GM23338 (cell line): ENCODE measurements at regions not wholly inside any gene's neighbourhood (a gene's known extent, or its start where the extent isn't known, plus 50 kb on each side); places are given as distances from the start of the nearest gene placed in this dataset.

ENCODE experiments used
- ATAC-seq: fragments of 200-7000 bp; cut with Tn5 transposase; 3 replicates; pipeline ENCODE4 v1.9.1; 2020
- DNase-seq: peaks from one replicate; pipeline ENCODE4 v3.0.0-alpha.2; 2015; ENCODE audit warnings: low spot score
- H2AFZ ChIP-seq: fragments of 200-600 bp; sonication (generic); 2 replicates; pipeline ENCODE4 v1.8.0; 2016; ENCODE audit warnings: antibody characterized with exemption, mild to moderate bottlenecking, moderate library complexity
- H3F3A ChIP-seq: fragments of 200-600 bp; sonication (generic); replicated peaks from 2 replicates; pipeline ENCODE4 v1.8.0; 2017; ENCODE audit warnings: antibody characterized with exemption, mixed run types, low read depth
- H3K27ac ChIP-seq: fragments of 200-600 bp; sonication (generic); 2 replicates; pipeline ENCODE4 v1.6.1; 2016; ENCODE audit warnings: low read depth
- H3K27me3 ChIP-seq: fragments of 200-600 bp; sonication (generic); 2 replicates; pipeline ENCODE4 v1.8.0; 2016; ENCODE audit warnings: mild to moderate bottlenecking, mixed run types, moderate library complexity; ENCODE audit not compliant: insufficient read depth
- H3K36me3 ChIP-seq: fragments of 200-600 bp; sonication (generic); 2 replicates; pipeline ENCODE4 v1.8.0; 2016; ENCODE audit warnings: mild to moderate bottlenecking; ENCODE audit not compliant: insufficient read depth
- H3K4me1 ChIP-seq: fragments of 200-600 bp; sonication (generic); 2 replicates; pipeline ENCODE4 v1.8.0; 2016; ENCODE audit warnings: mild to moderate bottlenecking, moderate library complexity; ENCODE audit not compliant: insufficient read depth
- H3K4me2 ChIP-seq: fragments of 200-600 bp; sonication (generic); 2 replicates; pipeline ENCODE4 v1.7.1; 2017; ENCODE audit warnings: mixed run types
- H3K4me3 ChIP-seq: fragments of 200-600 bp; sonication (generic); 2 replicates; pipeline ENCODE4 v1.6.1; 2016; ENCODE audit warnings: mixed run types
- H3K79me2 ChIP-seq: fragments of 200-600 bp; sonication (generic); replicated peaks from 2 replicates; pipeline ENCODE4 v1.8.0; 2017; ENCODE audit warnings: mild to moderate bottlenecking; ENCODE audit not compliant: insufficient read depth
- H3K9me2 ChIP-seq: fragments of 200-600 bp; sonication (generic); 2 replicates; pipeline ENCODE4 v1.8.0; 2017; ENCODE audit not compliant: insufficient read depth
- H4K20me1 ChIP-seq: fragments of 200-600 bp; sonication (generic); replicated peaks from 2 replicates; pipeline ENCODE4 v1.8.0; 2017; ENCODE audit warnings: mild to moderate bottlenecking; ENCODE audit not compliant: insufficient read depth
- H3K27ac Mint-ChIP-seq: 2 replicates; pipeline ENCODE4 v1.8.0; 2020; ENCODE audit warnings: inconsistent platforms, mild to moderate bottlenecking, moderate library complexity, mixed read lengths
- H3K27me3 Mint-ChIP-seq: 3 replicates; pipeline ENCODE4 v1.8.0; 2022; ENCODE audit warnings: low read depth, mild to moderate bottlenecking, moderate library complexity, mixed read lengths, inconsistent platforms; ENCODE audit not compliant: insufficient read depth, poor library complexity
- H3K36me3 Mint-ChIP-seq: 3 replicates; pipeline ENCODE4 v1.8.0; 2021; ENCODE audit warnings: low read depth, mild to moderate bottlenecking, inconsistent platforms, moderate library complexity, mixed read lengths
- H3K4me1 Mint-ChIP-seq: 3 replicates; pipeline ENCODE4 v1.8.0; 2020; ENCODE audit warnings: mild to moderate bottlenecking, inconsistent platforms, mixed read lengths
- H3K4me3 Mint-ChIP-seq: 3 replicates; pipeline ENCODE4 v1.8.0; 2021; ENCODE audit warnings: moderate library complexity, mild to moderate bottlenecking, inconsistent platforms, mixed read lengths
- H3K9me3 Mint-ChIP-seq: 3 replicates; pipeline ENCODE4 v1.8.0; 2020; ENCODE audit warnings: moderate library complexity, mild to moderate bottlenecking, inconsistent platforms, mixed read lengths
- CREB1 ChIP-seq: fragments of 250-450 bp; sonication (Bioruptor Pico); IDR thresholded peaks from 2 replicates; pipeline ENCODE4 v1.5.0; 2020; ENCODE audit warnings: low read depth, mild to moderate bottlenecking, moderate library complexity
- CTCF ChIP-seq, 2 experiments: fragments of 200-600 bp in 1 of 2; sonication (generic) in 1 of 2; conservative IDR thresholded peaks; 2 replicates each; pipeline versions ENCODE4 v1.5.1 to v1.6.1; 2016 to 2017; ENCODE audit warnings: antibody characterized with exemption in 2 of 2, low read depth in 2 of 2, mild to moderate bottlenecking in 2 of 2, moderate library complexity in 1 of 2
- EZH2 ChIP-seq: fragments of 200-600 bp; sonication (generic); IDR thresholded peaks from one replicate; pipeline ENCODE4 v1.8.0; 2017; ENCODE audit warnings: antibody characterized with exemption, mild to moderate bottlenecking, low read depth; ENCODE audit not compliant: unreplicated experiment
- EZH2phosphoT487 ChIP-seq: fragments of 200-600 bp; sonication (generic); IDR thresholded peaks from one replicate; pipeline ENCODE4 v1.8.1; 2018; ENCODE audit warnings: antibody characterized with exemption; ENCODE audit not compliant: unreplicated experiment
- JUNB ChIP-seq: IDR thresholded peaks from one replicate; pipeline ENCODE4 v1.6.1; 2016; ENCODE audit warnings: antibody characterized with exemption; ENCODE audit not compliant: unreplicated experiment
- NANOG ChIP-seq: IDR thresholded peaks from 2 replicates; pipeline ENCODE4 v1.6.1; 2016; ENCODE audit warnings: antibody characterized with exemption, borderline replicate concordance
- POLR2AphosphoS5 ChIP-seq: IDR thresholded peaks from 2 replicates; pipeline ENCODE4 v1.6.1; 2016; ENCODE audit warnings: antibody characterized with exemption, low read depth
- REST ChIP-seq: IDR thresholded peaks from one replicate; pipeline ENCODE4 v1.6.1; 2018; ENCODE audit warnings: antibody characterized with exemption; ENCODE audit not compliant: unreplicated experiment
- STAT1 ChIP-seq: IDR thresholded peaks from one replicate; pipeline ENCODE4 v1.6.1; 2016; ENCODE audit warnings: antibody characterized with exemption; ENCODE audit not compliant: unreplicated experiment
- ZNF114 ChIP-seq: fragments of 250-450 bp; sonication (Bioruptor Pico); IDR thresholded peaks from 2 replicates; pipeline ENCODE4 v1.5.0; 2020; ENCODE audit warnings: mild to moderate bottlenecking, moderate library complexity
- ZNF331 ChIP-seq: fragments of 250-450 bp; sonication (Bioruptor Pico); IDR thresholded peaks from 2 replicates; pipeline ENCODE4 v1.5.0; 2020; ENCODE audit warnings: low read depth, mild to moderate bottlenecking, moderate library complexity
- TF ChIP-seq, protein P1 (sequence below): fragments of 250-450 bp; sonication (Bioruptor Pico); IDR thresholded peaks from 2 replicates; pipeline ENCODE4 v1.5.0; 2020; ENCODE audit warnings: mild to moderate bottlenecking, moderate library complexity
- TF ChIP-seq, protein P2 (sequence below): IDR thresholded peaks from 2 replicates; pipeline ENCODE4 v1.6.1; 2016; ENCODE audit warnings: antibody characterized with exemption

GRCh38 chr3:3464131-3464530 is 284.6 kb upstream of the CRBN start:
- H3K36me3 Mint-ChIP-seq, result peaks cover 29% of the 10 kb centered on the region
- no peaks in the 10 kb centered on the region for H3K4me1 Mint-ChIP-seq
- H3K4me2 ChIP-seq, result no peak overlapping the region
- ATAC-seq (no peak), DNase-seq (peak; percentile 1)
- H2AFZ ChIP-seq, result no peak overlapping the region
- H3K4me3 ChIP-seq, result no peak overlapping the region
- no peak overlapping the region for H3K4me3 Mint-ChIP-seq
- no peaks in the 10 kb centered on the region for H3K27me3 ChIP-seq
- no peaks in the 10 kb centered on the region for H3K9me2 ChIP-seq
- H3K36me3 ChIP-seq, result no peaks in the 10 kb centered on the region
- no peaks in the 10 kb centered on the region for H4K20me1 ChIP-seq
- H3F3A ChIP-seq, result no peaks in the 10 kb centered on the region
- TF ChIP-seq STAT1 (no peak), EZH2 (no peak), NANOG (no peak), POLR2AphosphoS5 (no peak), CREB1 (CRISPR knock-in tag) (no peak), EZH2phosphoT487 (no peak), CTCF (conservative IDR thresholded peaks at IDR 0.05; ENCODE audit: low read depth in 2 of 2) (no peak), ZNF331 (CRISPR knock-in tag) (no peak), JUNB (no peak), ZNF114 (no peak), REST (no peak)
- TF ChIP-seq, protein P1, sequence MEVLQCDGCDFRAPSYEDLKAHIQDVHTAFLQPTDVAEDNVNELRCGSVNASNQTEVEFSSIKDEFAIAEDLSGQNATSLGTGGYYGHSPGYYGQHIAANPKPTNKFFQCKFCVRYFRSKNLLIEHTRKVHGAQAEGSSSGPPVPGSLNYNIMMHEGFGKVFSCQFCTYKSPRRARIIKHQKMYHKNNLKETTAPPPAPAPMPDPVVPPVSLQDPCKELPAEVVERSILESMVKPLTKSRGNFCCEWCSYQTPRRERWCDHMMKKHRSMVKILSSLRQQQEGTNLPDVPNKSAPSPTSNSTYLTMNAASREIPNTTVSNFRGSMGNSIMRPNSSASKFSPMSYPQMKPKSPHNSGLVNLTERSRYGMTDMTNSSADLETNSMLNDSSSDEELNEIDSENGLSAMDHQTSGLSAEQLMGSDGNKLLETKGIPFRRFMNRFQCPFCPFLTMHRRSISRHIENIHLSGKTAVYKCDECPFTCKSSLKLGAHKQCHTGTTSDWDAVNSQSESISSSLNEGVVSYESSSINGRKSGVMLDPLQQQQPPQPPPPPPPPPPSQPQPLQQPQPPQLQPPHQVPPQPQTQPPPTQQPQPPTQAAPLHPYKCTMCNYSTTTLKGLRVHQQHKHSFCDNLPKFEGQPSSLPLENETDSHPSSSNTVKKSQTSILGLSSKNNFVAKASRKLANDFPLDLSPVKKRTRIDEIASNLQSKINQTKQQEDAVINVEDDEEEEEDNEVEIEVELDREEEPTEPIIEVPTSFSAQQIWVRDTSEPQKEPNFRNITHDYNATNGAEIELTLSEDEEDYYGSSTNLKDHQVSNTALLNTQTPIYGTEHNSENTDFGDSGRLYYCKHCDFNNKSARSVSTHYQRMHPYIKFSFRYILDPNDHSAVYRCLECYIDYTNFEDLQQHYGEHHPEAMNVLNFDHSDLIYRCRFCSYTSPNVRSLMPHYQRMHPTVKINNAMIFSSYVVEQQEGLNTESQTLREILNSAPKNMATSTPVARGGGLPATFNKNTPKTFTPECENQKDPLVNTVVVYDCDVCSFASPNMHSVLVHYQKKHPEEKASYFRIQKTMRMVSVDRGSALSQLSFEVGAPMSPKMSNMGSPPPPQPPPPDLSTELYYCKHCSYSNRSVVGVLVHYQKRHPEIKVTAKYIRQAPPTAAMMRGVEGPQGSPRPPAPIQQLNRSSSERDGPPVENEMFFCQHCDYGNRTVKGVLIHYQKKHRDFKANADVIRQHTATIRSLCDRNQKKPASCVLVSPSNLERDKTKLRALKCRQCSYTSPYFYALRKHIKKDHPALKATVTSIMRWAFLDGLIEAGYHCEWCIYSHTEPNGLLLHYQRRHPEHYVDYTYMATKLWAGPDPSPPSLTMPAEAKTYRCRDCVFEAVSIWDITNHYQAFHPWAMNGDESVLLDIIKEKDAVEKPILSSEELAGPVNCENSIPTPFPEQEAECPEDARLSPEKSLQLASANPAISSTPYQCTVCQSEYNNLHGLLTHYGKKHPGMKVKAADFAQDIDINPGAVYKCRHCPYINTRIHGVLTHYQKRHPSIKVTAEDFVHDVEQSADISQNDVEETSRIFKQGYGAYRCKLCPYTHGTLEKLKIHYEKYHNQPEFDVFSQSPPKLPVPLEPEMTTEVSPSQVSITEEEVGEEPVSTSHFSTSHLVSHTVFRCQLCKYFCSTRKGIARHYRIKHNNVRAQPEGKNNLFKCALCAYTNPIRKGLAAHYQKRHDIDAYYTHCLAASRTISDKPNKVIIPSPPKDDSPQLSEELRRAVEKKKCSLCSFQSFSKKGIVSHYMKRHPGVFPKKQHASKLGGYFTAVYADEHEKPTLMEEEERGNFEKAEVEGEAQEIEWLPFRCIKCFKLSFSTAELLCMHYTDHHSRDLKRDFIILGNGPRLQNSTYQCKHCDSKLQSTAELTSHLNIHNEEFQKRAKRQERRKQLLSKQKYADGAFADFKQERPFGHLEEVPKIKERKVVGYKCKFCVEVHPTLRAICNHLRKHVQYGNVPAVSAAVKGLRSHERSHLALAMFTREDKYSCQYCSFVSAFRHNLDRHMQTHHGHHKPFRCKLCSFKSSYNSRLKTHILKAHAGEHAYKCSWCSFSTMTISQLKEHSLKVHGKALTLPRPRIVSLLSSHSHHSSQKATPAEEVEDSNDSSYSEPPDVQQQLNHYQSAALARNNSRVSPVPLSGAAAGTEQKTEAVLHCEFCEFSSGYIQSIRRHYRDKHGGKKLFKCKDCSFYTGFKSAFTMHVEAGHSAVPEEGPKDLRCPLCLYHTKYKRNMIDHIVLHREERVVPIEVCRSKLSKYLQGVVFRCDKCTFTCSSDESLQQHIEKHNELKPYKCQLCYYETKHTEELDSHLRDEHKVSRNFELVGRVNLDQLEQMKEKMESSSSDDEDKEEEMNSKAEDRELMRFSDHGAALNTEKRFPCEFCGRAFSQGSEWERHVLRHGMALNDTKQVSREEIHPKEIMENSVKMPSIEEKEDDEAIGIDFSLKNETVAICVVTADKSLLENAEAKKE (CRISPR knock-in tag), result no peak
- TF ChIP-seq, protein P2, sequence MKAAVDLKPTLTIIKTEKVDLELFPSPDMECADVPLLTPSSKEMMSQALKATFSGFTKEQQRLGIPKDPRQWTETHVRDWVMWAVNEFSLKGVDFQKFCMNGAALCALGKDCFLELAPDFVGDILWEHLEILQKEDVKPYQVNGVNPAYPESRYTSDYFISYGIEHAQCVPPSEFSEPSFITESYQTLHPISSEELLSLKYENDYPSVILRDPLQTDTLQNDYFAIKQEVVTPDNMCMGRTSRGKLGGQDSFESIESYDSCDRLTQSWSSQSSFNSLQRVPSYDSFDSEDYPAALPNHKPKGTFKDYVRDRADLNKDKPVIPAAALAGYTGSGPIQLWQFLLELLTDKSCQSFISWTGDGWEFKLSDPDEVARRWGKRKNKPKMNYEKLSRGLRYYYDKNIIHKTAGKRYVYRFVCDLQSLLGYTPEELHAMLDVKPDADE, result no peak
- H3K27ac ChIP-seq, result no peak overlapping the region
- H3K4me1 ChIP-seq, result no peaks in the 10 kb centered on the region
- H3K79me2 ChIP-seq, result no peaks in the 10 kb centered on the region
- H3K27me3 Mint-ChIP-seq, result peaks cover 3% of the 10 kb centered on the region
- H3K27ac Mint-ChIP-seq, result no peak overlapping the region
- peaks cover 84% of the 10 kb centered on the region for H3K9me3 Mint-ChIP-seq
